PC-3 (cell line): ENCODE measurements at regions not wholly inside any gene's neighbourhood (a gene's known extent, or its start where the extent isn't known, plus 50 kb on each side); places are given as distances from the start of the nearest gene placed in this dataset.

Experiments
- EZH2 ChIP-seq: fragments of 300-600 bp; sonication (generic); IDR thresholded peaks from one replicate; pipeline ENCODE4 v1.6.1; 2017; ENCODE audit warnings: antibody characterized with exemption, mild to moderate bottlenecking, low read length; ENCODE audit not compliant: unreplicated experiment
- TF ChIP-seq, protein P1 (sequence below): fragments of 300-600 bp; sonication (generic); conservative IDR thresholded peaks from 2 replicates; pipeline ENCODE4 v1.5.1; 2017; ENCODE audit warnings: antibody characterized with exemption, low read depth, mild to moderate bottlenecking, low read length

DNA sequence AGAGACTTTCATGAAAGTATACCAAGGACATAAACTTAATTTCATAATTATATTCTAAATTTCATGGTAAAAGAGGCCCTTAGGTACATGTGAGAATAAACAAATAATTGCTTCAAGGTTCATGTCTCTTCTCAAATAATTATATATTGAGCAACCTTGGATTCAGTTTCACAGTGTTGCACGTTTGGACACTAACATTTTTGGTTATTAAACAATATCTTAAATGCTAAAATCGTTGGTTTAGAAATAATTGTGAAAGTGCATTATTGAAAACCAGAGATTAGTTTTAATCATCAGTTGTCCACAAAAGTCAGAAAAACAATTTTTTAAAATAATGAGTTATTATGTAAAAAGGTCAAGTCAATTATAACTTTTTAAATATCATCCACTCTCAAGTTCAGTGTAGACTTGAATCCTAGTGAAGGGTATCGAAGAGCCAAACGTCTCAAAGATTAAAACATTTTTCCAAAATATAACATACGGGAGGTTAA, 227.1 kb upstream of the DEFB112 start:
- TF ChIP-seq, protein P1, sequence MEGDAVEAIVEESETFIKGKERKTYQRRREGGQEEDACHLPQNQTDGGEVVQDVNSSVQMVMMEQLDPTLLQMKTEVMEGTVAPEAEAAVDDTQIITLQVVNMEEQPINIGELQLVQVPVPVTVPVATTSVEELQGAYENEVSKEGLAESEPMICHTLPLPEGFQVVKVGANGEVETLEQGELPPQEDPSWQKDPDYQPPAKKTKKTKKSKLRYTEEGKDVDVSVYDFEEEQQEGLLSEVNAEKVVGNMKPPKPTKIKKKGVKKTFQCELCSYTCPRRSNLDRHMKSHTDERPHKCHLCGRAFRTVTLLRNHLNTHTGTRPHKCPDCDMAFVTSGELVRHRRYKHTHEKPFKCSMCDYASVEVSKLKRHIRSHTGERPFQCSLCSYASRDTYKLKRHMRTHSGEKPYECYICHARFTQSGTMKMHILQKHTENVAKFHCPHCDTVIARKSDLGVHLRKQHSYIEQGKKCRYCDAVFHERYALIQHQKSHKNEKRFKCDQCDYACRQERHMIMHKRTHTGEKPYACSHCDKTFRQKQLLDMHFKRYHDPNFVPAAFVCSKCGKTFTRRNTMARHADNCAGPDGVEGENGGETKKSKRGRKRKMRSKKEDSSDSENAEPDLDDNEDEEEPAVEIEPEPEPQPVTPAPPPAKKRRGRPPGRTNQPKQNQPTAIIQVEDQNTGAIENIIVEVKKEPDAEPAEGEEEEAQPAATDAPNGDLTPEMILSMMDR = no peak
- TF ChIP-seq EZH2 = no peak
